ENCODE measurements at regions not wholly inside any gene's neighbourhood (a gene's known extent, or its start where the extent isn't known, plus 50 kb on each side); places are given as distances from the start of the nearest gene placed in this dataset.

DNA sequence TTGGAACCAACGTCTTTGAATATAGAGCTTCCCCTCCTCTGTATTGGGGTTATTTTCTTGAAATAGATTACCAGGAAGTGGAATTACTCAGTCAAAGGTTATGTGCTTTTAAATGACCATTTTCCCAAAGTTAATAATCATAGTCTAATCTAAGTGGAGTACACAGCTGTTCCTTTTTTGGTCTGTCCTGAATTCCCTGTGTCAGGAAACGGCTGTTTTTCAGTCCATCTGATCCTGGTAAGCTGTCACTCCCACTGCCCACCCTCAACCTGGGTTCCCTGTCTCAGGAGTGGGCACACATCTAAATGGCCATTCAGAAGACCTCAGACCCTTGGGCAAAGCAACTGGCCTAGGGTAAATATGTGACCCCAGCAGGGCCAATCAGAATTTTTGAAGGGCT, 57.6 kb upstream of the KSR1 start:
- Histone ChIP-seq H3K9me3 (ENCODE audit: control insufficient read depth, insufficient read depth, low read depth, low read length) (no peaks in the 10 kb centered on the region), H3K27ac (ENCODE audit: low read length) (no peak overlapping the region), H3K27me3 (ENCODE audit: control insufficient read depth, insufficient read depth, low read length) (no peaks in the 10 kb centered on the region), H3K4me1 (ENCODE audit: control insufficient read depth, insufficient read depth, low read length) (no peaks in the 10 kb centered on the region), H3K4me3 (ENCODE audit: low read depth in 2 of 2, low read length in 2 of 2) (no peak overlapping the region), H3K36me3 (ENCODE audit: control insufficient read depth, insufficient read depth, low read length) (no peaks in the 10 kb centered on the region)
- ATAC-seq = no peak
- ChIA-PET CTCF (no interaction called here), POLR2A (no interaction called here)
- intact Hi-C loops (cut with micrococcal nuclease; ENCODE audit: unreplicated experiment) (no loop called here), in situ Hi-C loops (cut with HindIII; ENCODE audit: low pct_unique_long_range_greater_than_20kb, low sequenced_read_pairs) (no loop called here)
- no peak for DNase-seq (ENCODE audit: low read depth, low spot score)
- TF ChIP-seq TCF7L2 (IDR thresholded peaks at IDR 0.05; ENCODE audit: low read depth, low read length) = no peak
- no peak for TF ChIP-seq REST (IDR thresholded peaks at IDR 0.05; ENCODE audit: insufficient read depth in 1 of 2, low read depth in 2 of 2, low read length in 1 of 2)
- no peak for TF ChIP-seq SIN3A (IDR thresholded peaks at IDR 0.05; ENCODE audit: borderline replicate concordance, insufficient read depth, low read depth, low read length)
- no peak for TF ChIP-seq POLR2AphosphoS5 (IDR thresholded peaks at IDR 0.05; ENCODE audit: low read depth, low read length)
- TF ChIP-seq, protein P1, sequence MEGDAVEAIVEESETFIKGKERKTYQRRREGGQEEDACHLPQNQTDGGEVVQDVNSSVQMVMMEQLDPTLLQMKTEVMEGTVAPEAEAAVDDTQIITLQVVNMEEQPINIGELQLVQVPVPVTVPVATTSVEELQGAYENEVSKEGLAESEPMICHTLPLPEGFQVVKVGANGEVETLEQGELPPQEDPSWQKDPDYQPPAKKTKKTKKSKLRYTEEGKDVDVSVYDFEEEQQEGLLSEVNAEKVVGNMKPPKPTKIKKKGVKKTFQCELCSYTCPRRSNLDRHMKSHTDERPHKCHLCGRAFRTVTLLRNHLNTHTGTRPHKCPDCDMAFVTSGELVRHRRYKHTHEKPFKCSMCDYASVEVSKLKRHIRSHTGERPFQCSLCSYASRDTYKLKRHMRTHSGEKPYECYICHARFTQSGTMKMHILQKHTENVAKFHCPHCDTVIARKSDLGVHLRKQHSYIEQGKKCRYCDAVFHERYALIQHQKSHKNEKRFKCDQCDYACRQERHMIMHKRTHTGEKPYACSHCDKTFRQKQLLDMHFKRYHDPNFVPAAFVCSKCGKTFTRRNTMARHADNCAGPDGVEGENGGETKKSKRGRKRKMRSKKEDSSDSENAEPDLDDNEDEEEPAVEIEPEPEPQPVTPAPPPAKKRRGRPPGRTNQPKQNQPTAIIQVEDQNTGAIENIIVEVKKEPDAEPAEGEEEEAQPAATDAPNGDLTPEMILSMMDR (IDR thresholded peaks at IDR 0.05) = no peak
- no TSS peak for BruUV-seq (replicated peaks)

DNA sequence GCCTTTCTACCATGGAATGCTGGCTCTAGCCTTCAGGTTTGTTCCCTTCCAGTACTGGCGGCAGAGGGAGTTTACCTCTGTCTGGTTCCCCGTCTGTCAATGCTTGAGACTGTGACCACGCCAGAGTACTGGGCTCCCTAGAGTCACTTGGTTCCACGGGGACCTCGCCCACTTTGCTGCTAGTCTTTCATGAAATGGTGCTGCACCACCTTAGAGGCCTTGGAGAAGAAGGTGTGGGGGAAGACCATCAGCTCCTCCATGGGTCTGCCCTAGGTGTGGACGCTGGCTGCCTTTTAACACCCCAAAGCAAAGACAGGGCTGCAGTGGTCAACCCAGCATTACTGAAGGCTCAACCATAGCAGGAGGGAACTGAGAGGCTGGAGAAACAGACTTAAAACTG, 55.3 kb upstream of the KSR1 start:
- H3K4me3 ChIP-seq (ENCODE audit: low read depth in 2 of 2, low read length in 2 of 2) = no peak overlapping the region
- in situ Hi-C loops (cut with HindIII; ENCODE audit: low pct_unique_long_range_greater_than_20kb, low sequenced_read_pairs) (no loop called here), intact Hi-C loops (cut with micrococcal nuclease; ENCODE audit: unreplicated experiment) (no loop called here)
- CTCF ChIA-PET = no interaction called here
- POLR2A ChIA-PET = no interaction called here
- no peaks in the 10 kb centered on the region for H3K4me1 ChIP-seq (ENCODE audit: control insufficient read depth, insufficient read depth, low read length)
- DNase-seq (ENCODE audit: low read depth, low spot score) (no peak), ATAC-seq (no peak)
- no TSS peak for BruUV-seq (replicated peaks)
- no peaks in the 10 kb centered on the region for H3K36me3 ChIP-seq (ENCODE audit: control insufficient read depth, insufficient read depth, low read length)
- TF ChIP-seq, protein P1 (IDR thresholded peaks at IDR 0.05) = no peak
- TF ChIP-seq SIN3A (IDR thresholded peaks at IDR 0.05; ENCODE audit: borderline replicate concordance, insufficient read depth, low read depth, low read length) (no peak), TCF7L2 (IDR thresholded peaks at IDR 0.05; ENCODE audit: low read depth, low read length) (no peak), REST (IDR thresholded peaks at IDR 0.05; ENCODE audit: insufficient read depth in 1 of 2, low read depth in 2 of 2, low read length in 1 of 2) (no peak), POLR2AphosphoS5 (IDR thresholded peaks at IDR 0.05; ENCODE audit: low read depth, low read length) (no peak)
- H3K27me3 ChIP-seq (ENCODE audit: control insufficient read depth, insufficient read depth, low read length) = no peaks in the 10 kb centered on the region
- H3K27ac ChIP-seq (ENCODE audit: low read length) = no peak overlapping the region
- no peaks in the 10 kb centered on the region for H3K9me3 ChIP-seq (ENCODE audit: control insufficient read depth, insufficient read depth, low read depth, low read length)
